Activated CD8-positive, alpha-beta memory T cell treated with anti-CD3 and anti-CD28 coated beads for 1 hour (primary cell): ENCODE measurements at regions not wholly inside any gene's neighbourhood (a gene's known extent, or its start where the extent isn't known, plus 50 kb on each side); places are given as distances from the start of the nearest gene placed in this dataset.

Source experiments
- DNase-seq, 2 donors: peaks; one replicate each; pipeline ENCODE4 v3.0.0-alpha.2; 2020; ENCODE audit warnings: low read depth in 1 of 2; ENCODE audit errors: extremely low read depth in 1 of 2

- DNase-seq = no peak
Observed at GRCh38 chr2:120669121-120669952, 66.3 kb upstream of the GLI2 start.

DNA sequence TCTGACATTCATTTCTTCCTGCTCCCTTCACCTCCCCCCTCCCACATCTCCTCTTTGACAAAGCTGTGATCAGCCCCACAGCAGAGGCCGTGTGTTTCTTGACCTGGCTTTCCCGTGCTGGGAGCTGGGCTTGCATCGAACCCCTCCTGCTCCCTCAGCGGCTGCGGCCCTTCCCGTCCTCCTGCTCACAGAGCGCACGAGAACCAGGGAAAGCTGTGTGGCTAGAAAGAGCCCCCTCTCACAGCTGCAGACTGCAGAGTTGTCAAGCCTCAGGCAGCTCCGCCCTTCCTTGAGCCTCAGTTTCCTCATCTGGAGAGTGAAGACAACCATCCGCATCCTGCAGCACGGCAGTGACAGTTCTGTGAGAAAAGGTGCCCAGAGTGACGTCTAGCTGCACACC lies 65.7 kb upstream of the GLI2 start:
- DNase-seq = no peak

- no peak for DNase-seq
Observed at GRCh38 chr2:120670371-120670770, 65.3 kb upstream of the GLI2 start.

DNA sequence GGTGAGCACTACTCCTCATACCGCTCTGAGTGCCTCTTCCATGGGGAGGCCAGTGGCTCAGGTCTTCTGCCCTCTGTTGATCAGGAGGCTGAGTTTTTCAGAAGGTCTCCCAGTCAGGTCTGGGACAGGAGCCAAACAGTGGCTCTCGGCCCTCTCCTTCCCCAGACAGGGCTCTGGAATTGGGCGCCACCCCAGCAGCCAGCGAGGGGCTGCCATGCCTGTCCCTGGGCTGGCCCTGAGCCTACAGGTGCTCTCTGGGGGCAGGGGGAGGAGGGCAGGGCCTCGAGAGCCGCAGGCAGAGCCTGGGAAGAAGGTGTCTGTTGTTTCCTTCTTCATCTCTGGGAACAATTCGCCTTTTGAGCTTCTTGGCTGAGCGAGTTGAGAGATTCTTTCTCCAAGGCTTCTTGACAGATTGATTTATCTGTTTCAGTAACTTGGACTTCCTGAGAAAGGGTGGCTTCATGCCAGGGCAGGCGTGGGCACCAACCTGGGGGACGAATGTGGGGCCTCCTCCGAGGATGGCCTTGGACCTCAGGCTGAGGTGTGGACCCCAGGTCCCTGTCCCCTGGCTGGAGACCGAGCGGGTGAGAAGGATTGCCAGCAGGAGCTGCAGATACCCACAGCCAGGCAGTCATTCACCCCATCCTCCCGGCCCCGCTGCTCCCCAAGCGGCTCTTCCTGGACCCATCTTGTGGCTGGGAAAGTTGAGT lies 64.7 kb upstream of the GLI2 start:
- DNase-seq = no peak

GRCh38 chr2:120672526-120673204 lies 63.0 kb upstream of the GLI2 start:
- no peak for DNase-seq

- DNase-seq = no peak
Observed at GRCh38 chr2:120673205-120673550, 62.5 kb upstream of the GLI2 start.

GRCh38 chr2:120673571-120674061 lies 62.1 kb upstream of the GLI2 start:
- DNase-seq = no peak

DNA sequence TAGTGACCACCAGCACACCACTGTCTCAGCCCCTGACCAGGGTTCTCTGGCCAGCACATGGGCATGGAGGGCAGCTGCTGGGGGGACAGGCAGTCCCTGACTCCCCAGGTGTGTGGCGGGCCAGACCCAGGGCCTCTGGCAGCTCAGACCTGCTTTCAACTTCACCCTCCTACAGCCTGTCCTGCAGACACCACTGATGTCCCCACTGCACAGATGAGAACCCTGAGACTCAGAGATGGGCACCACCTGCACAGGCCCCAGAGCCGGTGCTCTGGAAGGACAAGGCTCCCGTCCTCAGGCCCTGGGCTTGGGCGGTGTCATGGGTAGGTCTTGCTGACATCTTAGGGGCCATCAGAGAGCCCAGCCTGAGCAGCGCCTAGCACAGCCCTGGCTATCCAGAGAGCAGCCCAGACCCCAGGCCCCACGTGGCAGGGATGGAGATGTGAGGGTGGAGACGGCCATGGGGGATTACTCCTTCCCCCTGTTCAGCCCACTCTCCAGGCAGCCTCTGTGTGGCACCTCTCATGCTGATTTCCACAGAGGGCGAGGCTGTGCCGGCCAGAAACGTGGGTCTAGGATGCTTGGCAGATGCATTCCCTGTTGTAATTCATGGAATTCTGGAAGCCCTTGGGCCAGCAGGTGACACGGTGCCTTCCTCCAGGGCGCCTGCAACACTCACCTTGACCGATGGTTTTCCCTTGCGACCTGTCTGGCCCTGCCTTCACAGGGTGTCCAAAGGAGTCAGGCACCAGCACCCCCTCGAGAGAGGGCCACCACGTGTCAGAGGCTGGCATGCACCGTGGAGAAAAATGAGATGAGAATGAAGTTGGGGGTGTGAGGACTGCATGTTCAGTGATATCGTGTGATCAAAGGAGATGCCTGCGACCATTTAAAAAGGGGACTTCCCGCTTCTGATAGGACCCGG lies 61.2 kb upstream of the GLI2 start:
- no peak for DNase-seq

GRCh38 chr2:120675460-120676130 lies 60.1 kb upstream of the GLI2 start:
- DNase-seq = peak in 1 of 2 donors; percentile 8

DNA sequence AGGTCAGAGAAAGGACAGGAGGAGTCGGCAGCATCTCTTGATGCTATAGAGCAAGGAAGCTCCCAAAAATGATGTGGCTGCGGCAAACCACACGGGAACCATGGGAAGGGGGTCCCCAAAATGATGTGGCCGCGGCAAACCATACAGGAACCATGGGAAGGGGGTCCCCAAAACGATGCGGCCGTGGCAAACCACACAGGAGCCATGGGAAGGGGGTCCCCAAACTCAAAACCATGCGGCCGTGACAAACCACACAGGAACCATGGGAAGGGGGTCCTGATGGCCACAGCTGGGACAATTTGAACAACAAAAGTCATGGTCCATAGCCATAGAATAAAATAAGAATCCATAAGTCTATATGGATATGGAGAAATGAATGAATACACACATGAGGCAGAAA lies 58.4 kb upstream of the GLI2 start:
- DNase-seq = no peak

DNA sequence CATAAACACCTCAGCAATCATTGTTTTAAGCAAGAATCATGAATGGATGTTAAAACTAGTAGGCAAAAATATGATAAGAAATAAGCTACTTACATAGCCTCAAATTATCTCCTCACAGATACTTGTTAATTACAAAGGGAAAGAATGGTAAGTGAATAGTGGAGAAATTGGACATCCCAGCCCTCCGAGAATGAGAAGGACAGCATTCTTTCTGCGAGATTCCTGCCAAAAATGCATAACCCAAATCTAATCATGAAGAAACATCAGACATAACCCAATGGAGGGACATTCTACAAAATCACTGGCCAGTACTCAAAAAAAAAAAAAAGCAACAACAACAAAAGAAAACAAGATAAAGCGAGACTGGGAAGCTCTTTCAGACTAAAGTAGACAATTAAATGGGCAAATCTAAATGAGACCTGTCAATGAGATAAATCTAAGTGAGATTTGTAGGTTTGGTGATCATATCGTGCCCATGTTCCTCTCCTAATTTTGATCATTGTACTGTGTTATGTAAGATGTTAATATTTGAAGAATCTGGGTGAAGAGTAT lies 57.9 kb upstream of the GLI2 start:
- DNase-seq = no peak

DNA sequence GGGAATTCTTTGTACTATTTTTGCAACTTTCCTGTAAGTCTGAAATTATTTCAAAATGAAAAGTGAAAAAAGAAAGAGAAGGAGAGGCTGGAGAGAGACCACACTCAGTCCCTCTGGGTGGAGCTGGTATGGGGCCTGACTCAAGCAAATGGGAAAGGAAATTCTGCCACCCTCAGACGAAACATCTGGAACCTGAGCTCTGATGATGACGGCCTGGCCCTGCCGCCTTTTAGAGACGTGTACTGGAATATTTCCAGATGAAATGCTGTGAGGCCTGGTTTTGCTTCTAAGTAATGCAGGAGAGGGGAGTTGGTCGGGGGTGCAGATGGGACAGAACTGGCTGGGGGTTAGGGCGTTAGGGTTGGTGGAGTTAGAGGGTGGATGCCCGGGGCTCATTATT lies 57.4 kb upstream of the GLI2 start:
- DNase-seq = no peak

DNA sequence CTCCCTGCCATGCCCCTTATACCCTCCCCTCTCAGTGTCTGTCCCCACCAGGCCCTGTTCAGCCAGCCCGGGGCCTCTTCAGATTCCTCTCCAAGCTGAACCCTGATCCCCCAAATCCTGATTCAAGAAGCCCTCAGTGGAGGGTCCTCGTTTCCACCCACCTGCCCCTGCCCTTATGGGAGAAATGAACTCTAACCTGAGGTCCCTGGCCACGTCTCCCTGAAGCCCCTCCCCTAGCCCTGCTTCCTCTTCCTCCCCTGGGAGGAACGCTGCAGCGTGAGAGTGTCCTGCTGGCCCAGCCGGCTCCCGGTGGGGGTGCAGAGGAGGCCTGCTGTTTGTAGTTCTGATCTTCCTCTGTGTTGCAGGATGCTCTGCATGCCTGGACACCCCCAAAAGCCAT lies 56.7 kb upstream of the GLI2 start:
- DNase-seq = no peak

DNA sequence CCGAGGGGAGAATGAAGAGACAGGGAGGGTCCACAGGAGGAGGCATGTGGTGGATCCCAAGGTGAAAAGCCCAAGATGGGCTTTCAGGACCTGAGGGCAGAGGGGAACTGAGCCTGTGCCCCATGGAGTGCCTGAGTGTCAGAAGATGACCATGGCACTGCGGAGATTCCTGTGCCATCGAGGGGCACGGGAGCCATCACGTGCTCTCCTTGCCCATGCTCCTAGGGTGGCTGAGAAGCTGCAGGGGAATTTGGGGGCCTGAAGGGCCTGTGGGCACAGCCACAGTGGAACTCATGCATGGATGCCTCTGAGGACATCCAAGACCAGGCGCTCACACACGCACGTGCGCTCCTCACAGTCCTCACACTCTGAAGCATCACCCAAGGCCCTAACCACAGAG lies 56.1 kb upstream of the GLI2 start:
- no peak for DNase-seq

DNA sequence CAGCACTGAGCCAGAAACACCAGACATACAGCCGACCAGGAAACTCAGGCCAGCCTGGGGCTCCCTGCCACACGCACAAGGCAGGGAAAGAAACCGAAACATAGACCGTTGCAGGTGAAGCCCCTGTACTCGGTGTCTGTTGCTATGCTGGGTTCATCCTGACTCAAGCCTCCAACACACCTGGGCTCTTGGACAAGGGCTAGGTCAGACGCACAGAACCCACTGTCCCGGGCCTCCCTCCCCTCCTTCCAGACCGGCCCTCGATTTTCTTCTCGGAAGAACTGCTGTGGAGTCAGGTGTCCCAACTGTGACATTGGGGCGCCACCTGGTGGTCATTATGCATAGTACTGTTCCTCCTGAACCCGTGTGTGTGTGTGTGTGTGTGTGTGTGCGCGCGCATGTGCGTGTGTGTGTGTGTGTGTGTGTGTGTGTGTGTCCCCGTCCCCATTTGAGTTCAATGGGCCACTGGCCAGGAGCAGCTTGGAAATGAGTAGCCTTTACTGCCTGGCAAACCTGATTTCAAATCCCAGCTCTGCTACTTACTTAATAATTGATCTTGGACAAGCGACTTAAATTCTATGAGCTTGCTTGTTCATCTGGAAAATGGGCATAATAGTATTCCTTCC lies 55.4 kb upstream of the GLI2 start:
- DNase-seq = peak; percentile 47 to 52

GRCh38 chr2:120681181-120681580 lies 54.5 kb upstream of the GLI2 start:
- DNase-seq = no peak

- DNase-seq = no peak
Observed at GRCh38 chr2:120681696-120682288, 53.9 kb upstream of the GLI2 start.

DNA sequence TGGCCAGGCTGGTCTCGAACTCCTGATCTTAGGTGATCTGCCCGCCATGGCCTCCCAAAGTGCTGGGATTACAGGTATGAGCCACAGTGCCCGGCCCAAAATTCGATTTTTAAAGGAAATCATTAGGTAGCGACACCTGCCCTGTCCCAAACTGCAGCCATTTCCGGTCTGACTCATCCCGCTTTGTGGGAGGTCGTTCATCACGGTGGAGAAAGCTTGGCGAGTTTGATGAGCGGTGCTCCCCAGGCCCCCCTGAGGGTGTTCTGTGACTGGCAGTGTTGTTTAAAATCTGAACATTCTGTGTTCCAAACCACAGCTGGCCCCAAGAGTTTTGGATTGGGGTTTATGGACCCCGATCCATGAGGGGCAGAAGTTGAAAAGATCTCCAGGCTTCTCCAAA lies 53.0 kb upstream of the GLI2 start:
- DNase-seq = no peak

GRCh38 chr2:120683081-120683480 lies 52.6 kb upstream of the GLI2 start:
- DNase-seq = no peak
